ENCODE measurements at regions not wholly inside any gene's neighbourhood (a gene's known extent, or its start where the extent isn't known, plus 50 kb on each side); places are given as distances from the start of the nearest gene placed in this dataset.

GRCh38 chr6:77231438-77232305 lies 231.6 kb downstream of the HTR1B start:
- Histone ChIP-seq H3K27ac (ENCODE audit: extremely low read length, insufficient read depth, low read length) (no peak overlapping the region), H4K20me1 (ENCODE audit: insufficient read depth, low read length) (no peaks in the 10 kb centered on the region), H3K4me3 (replicated peaks in 1 of 3; ENCODE audit: insufficient read depth in 1 of 3, low read depth in 2 of 3, low read length in 3 of 3) (no peak overlapping the region), H3K79me2 (ENCODE audit: insufficient read depth, low read length) (no peaks in the 10 kb centered on the region), H3K36me3 (replicated peaks in 1 of 2; ENCODE audit: control insufficient read depth in 1 of 2, insufficient read depth in 2 of 2, low read length in 2 of 2) (no peaks in the 10 kb centered on the region), H2AFZ (ENCODE audit: low read length) (no peak overlapping the region), H3K27me3 (ENCODE audit: control insufficient read depth in 1 of 2, insufficient read depth in 2 of 2, low read length in 2 of 2) (no peaks in the 10 kb centered on the region), H3K4me2 (ENCODE audit: low read depth, low read length) (no peak overlapping the region), H3K4me1 (ENCODE audit: insufficient read depth, low read length) (no peaks in the 10 kb centered on the region), H3K9me3 (ENCODE audit: low read length) (peaks cover 6% of the 10 kb centered on the region), H3K9ac (ENCODE audit: insufficient read depth, low read depth, low read length) (no peak overlapping the region)
- TF ChIP-seq ZFP82 (CRISPR knock-in tag; IDR thresholded peaks at IDR 0.05; ENCODE audit: borderline replicate concordance): no peak
- TF ChIP-seq SNAPC4 (CRISPR knock-in tag; IDR thresholded peaks at IDR 0.05): no peak
- TF ChIP-seq ATRX (CRISPR knock-in tag; IDR thresholded peaks at IDR 0.05; ENCODE audit: borderline replicate concordance): no peak
- TF ChIP-seq ARNTL (CRISPR knock-in tag; IDR thresholded peaks at IDR 0.05): no peak
- no peak for TF ChIP-seq HOXA3 (CRISPR knock-in tag; IDR thresholded peaks at IDR 0.05)
- TF ChIP-seq RFX3 (CRISPR knock-in tag; IDR thresholded peaks at IDR 0.05): no peak
- in situ Hi-C loops (cut with HindIII; ENCODE audit: extremely low pct_ligation_motif_present, low pct_unique_long_range_greater_than_20kb): no loop called here
- ATAC-seq (no peak), DNase-seq (ENCODE audit: low spot score) (no peak), FAIRE-seq (no peak)
- WGBS (ENCODE audit: low lambda C conversion rate): 0% methylated on average over 1 of the region's 1 CpG
- ChIA-PET CTCF (ENCODE audit: low intra/inter-chr PET ratio, low total read pairs) (no interaction called here), POLR2A (no interaction called here)
- intact Hi-C loops (cut with micrococcal nuclease; ENCODE audit: unreplicated experiment): no loop called here
- no TSS peak for BruUV-seq (replicated peaks)

All from HepG2 (cell line).